ENCODE measurements at regions not wholly inside any gene's neighbourhood (a gene's known extent, or its start where the extent isn't known, plus 50 kb on each side); places are given as distances from the start of the nearest gene placed in this dataset.

DNA sequence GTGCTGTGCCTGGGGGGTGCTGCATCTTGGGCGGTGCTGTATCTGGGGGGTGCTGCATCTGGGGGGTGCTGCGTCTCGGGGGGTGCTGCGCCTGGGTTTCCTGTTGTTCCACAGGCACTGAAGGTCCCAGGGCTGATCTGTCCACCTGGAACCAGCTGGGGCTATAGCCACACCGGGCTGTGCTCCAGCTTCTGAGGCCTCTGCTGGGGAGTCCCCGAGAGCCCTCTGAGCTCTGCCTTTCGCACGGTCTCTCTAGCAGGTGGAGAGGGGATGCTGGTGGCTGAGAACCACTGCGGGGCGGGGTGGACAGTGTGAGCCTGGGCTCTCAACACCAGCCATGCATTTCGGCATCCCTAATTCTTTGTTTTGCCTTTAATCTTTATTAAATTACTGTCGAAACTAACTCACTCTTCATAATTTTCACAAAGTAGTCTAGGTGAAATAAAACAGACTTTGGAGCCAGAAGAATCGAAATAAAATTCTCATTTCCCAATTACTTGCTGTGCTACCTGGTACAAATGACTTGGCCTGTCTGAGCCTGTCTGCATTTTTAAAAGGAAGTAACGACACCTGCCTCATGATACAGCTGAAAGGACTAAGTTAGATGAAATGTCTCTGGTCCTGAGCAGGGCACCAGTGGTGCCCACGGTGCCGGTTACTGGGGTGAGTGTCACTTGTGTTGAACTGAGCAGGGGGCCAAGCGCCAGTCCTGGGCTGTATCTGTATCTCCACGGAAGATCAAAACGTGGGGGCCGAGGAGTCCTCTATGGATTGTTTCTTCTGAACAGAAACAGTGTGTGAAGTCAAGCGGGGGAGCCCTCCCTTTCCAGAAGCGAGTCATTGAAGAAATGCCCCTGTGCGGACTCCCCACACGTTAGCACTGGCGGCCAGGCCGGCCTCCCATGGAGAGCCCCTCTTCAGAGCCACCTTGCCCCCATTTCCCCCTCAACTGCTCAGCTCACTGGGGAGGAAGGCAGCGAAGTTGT, 142.0 kb downstream of the ASB1 start:
- no peaks in the 10 kb centered on the region for H3K79me2 ChIP-seq (ENCODE audit: low read length)
- H3K9ac ChIP-seq (ENCODE audit: low read length): no peak overlapping the region
- no peak overlapping the region for H3K27ac ChIP-seq (ENCODE audit: low read length)
- TF ChIP-seq, protein P1, sequence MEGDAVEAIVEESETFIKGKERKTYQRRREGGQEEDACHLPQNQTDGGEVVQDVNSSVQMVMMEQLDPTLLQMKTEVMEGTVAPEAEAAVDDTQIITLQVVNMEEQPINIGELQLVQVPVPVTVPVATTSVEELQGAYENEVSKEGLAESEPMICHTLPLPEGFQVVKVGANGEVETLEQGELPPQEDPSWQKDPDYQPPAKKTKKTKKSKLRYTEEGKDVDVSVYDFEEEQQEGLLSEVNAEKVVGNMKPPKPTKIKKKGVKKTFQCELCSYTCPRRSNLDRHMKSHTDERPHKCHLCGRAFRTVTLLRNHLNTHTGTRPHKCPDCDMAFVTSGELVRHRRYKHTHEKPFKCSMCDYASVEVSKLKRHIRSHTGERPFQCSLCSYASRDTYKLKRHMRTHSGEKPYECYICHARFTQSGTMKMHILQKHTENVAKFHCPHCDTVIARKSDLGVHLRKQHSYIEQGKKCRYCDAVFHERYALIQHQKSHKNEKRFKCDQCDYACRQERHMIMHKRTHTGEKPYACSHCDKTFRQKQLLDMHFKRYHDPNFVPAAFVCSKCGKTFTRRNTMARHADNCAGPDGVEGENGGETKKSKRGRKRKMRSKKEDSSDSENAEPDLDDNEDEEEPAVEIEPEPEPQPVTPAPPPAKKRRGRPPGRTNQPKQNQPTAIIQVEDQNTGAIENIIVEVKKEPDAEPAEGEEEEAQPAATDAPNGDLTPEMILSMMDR (IDR thresholded peaks at IDR 0.05; ENCODE audit: low read depth, low read length): no peak
- no peak for TF ChIP-seq EZH2phosphoT487 (IDR thresholded peaks at IDR 0.05; ENCODE audit: low read depth)
- no peaks in the 10 kb centered on the region for H3K36me3 ChIP-seq (replicated peaks; ENCODE audit: low read depth, low read length)
- H3K27me3 ChIP-seq (ENCODE audit: low read depth, low read length): no peaks in the 10 kb centered on the region
- no peak overlapping the region for H2AFZ ChIP-seq (ENCODE audit: low read depth, low read length)
- no peaks in the 10 kb centered on the region for H3K9me3 ChIP-seq (ENCODE audit: insufficient read depth, low read length)
- H4K20me1 ChIP-seq (ENCODE audit: insufficient read depth, low read length): no peaks in the 10 kb centered on the region
- H3K4me1 ChIP-seq (ENCODE audit: low read length): no peaks in the 10 kb centered on the region
- no peak overlapping the region for H3K4me2 ChIP-seq (ENCODE audit: low read length)
- H3K4me3 ChIP-seq (ENCODE audit: low read length): no peak overlapping the region

DNA sequence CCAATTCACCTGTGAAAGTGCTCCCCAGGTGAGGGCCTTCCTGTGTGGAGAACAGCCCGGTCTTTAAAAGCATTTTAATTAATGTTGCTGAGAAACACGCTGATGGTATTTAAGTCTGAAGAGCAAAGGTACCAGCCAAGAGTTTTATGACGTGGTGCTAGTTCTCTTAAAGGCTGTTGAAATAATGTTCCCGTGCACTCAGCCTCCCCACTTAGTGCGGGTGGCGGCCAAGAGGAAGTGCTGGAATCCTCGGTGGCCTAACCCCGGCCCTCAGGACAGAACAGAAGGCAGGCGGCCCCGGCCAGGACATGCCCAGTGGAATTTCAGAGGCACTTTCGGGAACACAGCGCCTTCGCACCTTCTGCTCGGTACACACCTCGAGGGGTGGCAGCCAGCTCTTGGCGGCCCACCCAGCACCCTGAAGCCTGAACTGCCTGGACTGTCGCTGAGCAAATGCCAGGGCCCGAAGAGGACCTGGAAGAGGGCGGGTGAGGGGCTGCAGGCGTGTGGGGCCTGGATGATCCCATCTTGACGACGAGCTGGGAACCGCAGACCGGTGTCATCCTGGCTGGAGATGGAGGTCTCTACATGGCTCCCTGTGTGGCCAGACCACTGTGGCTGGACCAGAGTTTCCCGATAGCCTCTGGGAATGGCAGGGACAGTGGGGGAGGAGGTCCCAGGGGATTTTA, 142.9 kb downstream of the ASB1 start:
- Histone ChIP-seq H4K20me1 (ENCODE audit: insufficient read depth, low read length) (no peaks in the 10 kb centered on the region), H3K79me2 (ENCODE audit: low read length) (no peaks in the 10 kb centered on the region), H3K9ac (ENCODE audit: low read length) (no peak overlapping the region), H3K27me3 (ENCODE audit: low read depth, low read length) (no peaks in the 10 kb centered on the region), H3K36me3 (replicated peaks; ENCODE audit: low read depth, low read length) (no peaks in the 10 kb centered on the region), H3K27ac (ENCODE audit: low read length) (no peak overlapping the region), H3K4me1 (ENCODE audit: low read length) (no peaks in the 10 kb centered on the region), H3K9me3 (ENCODE audit: insufficient read depth, low read length) (no peaks in the 10 kb centered on the region), H3K4me3 (ENCODE audit: low read length) (no peak overlapping the region), H3K4me2 (ENCODE audit: low read length) (no peak overlapping the region), H2AFZ (ENCODE audit: low read depth, low read length) (no peak overlapping the region)
- TF ChIP-seq, protein P1 (IDR thresholded peaks at IDR 0.05; ENCODE audit: low read depth, low read length): no peak
- no peak for TF ChIP-seq EZH2phosphoT487 (IDR thresholded peaks at IDR 0.05; ENCODE audit: low read depth)

DNA sequence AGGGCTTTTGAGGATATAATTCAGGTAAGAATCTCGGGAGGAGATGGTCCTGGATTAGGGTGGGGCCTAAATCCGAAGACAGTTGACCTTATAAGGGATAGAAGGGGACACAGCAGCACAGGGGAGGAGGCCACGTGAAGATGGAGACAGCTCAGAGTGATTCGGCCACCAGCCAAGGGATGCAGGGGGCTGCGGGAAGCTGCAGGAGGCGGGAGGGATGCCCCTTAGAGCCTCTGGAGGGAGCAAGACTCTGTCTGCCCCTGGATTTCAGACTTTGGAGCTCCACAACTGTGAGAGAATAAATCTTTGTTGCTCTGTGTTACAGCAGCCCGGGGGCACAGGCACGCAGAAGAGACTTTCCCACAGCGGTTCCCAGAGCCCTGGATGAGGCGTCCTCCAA, 143.7 kb downstream of the ASB1 start:
- H3K79me2 ChIP-seq (ENCODE audit: low read length): no peaks in the 10 kb centered on the region
- H4K20me1 ChIP-seq (ENCODE audit: insufficient read depth, low read length): no peaks in the 10 kb centered on the region
- H2AFZ ChIP-seq (ENCODE audit: low read depth, low read length): no peak overlapping the region
- TF ChIP-seq, protein P1 (IDR thresholded peaks at IDR 0.05; ENCODE audit: low read depth, low read length): no peak
- no peak for TF ChIP-seq EZH2phosphoT487 (IDR thresholded peaks at IDR 0.05; ENCODE audit: low read depth)
- H3K9ac ChIP-seq (ENCODE audit: low read length): no peak overlapping the region
- H3K27me3 ChIP-seq (ENCODE audit: low read depth, low read length): no peaks in the 10 kb centered on the region
- no peaks in the 10 kb centered on the region for H3K36me3 ChIP-seq (replicated peaks; ENCODE audit: low read depth, low read length)
- H3K4me1 ChIP-seq (ENCODE audit: low read length): no peaks in the 10 kb centered on the region
- H3K9me3 ChIP-seq (ENCODE audit: insufficient read depth, low read length): no peaks in the 10 kb centered on the region
- no peak overlapping the region for H3K4me3 ChIP-seq (ENCODE audit: low read length)
- no peak overlapping the region for H3K4me2 ChIP-seq (ENCODE audit: low read length)
- H3K27ac ChIP-seq (ENCODE audit: low read length): no peak overlapping the region

DNA sequence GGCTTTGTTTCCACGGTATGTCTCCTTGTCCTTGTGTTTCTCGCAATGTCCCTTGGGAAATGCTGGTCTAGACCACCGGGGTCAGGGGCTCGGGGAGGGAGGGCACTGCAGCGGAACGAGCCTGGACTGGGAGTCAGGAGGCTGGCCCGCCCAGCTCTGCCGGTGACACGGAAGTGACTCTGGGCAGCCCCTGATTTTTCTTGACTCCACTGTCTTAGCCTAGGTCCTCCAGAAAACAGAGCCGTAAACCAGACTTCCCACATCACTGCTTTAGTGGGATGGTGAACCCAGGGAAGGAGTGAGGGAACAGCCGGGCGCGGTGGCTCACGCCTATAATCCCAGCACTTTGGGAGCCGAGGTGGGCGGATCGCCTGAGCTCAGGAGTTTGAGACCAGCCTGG, 144.2 kb downstream of the ASB1 start:
- H4K20me1 ChIP-seq (ENCODE audit: insufficient read depth, low read length): no peaks in the 10 kb centered on the region
- no peaks in the 10 kb centered on the region for H3K9me3 ChIP-seq (ENCODE audit: insufficient read depth, low read length)
- no peaks in the 10 kb centered on the region for H3K27me3 ChIP-seq (ENCODE audit: low read depth, low read length)
- H3K4me2 ChIP-seq (ENCODE audit: low read length): no peak overlapping the region
- no peak overlapping the region for H3K27ac ChIP-seq (ENCODE audit: low read length)
- no peak for TF ChIP-seq EZH2phosphoT487 (IDR thresholded peaks at IDR 0.05; ENCODE audit: low read depth)
- TF ChIP-seq, protein P1 (IDR thresholded peaks at IDR 0.05; ENCODE audit: low read depth, low read length): no peak
- no peaks in the 10 kb centered on the region for H3K79me2 ChIP-seq (ENCODE audit: low read length)
- no peak overlapping the region for H3K4me3 ChIP-seq (ENCODE audit: low read length)
- no peaks in the 10 kb centered on the region for H3K36me3 ChIP-seq (replicated peaks; ENCODE audit: low read depth, low read length)
- H3K9ac ChIP-seq (ENCODE audit: low read length): no peak overlapping the region
- H3K4me1 ChIP-seq (ENCODE audit: low read length): no peaks in the 10 kb centered on the region
- no peak overlapping the region for H2AFZ ChIP-seq (ENCODE audit: low read depth, low read length)
